Heart left ventricle (tissue), 16 donors: ENCODE measurements at regions not wholly inside any gene's neighbourhood (a gene's known extent, or its start where the extent isn't known, plus 50 kb on each side); places are given as distances from the start of the nearest gene placed in this dataset.

Source experiments
- ATAC-seq, 4 donors: fragments of 200-7000 bp; cut with Tn5 transposase; one replicate each; pipeline ENCODE4 v1.9.1; 2020 to 2022; ENCODE audit warnings: moderate library complexity in 4 of 4, mild to moderate bottlenecking in 3 of 4, moderate number of reproducible peaks in 1 of 4
- DNase-seq, 5 donors: peaks; one replicate each; pipeline ENCODE4 v3.0.0-alpha.2; 2020
- H3K27ac ChIP-seq, 12 donors: fragments of 200-600 bp; sonication (generic) in 4 of 12; one replicate each; pipeline versions ENCODE4 v1.5.0 to v1.8.0; 2016 to 2022; ENCODE audit warnings: mild to moderate bottlenecking in 2 of 12
- H3K27me3 ChIP-seq, 9 donors: fragments of 200-600 bp; sonication (generic) in 2 of 9; one replicate each; pipeline versions ENCODE4 v1.5.1 to v1.8.0; 2016 to 2022; ENCODE audit warnings: mild to moderate bottlenecking in 3 of 9
- H3K36me3 ChIP-seq, 9 donors: fragments of 200-600 bp; sonication (generic) in 2 of 9; one replicate each; pipeline versions ENCODE4 v1.5.0 to v1.8.0; 2018 to 2022; ENCODE audit warnings: mild to moderate bottlenecking in 2 of 9
- H3K4me1 ChIP-seq, 12 donors: fragments of 200-600 bp; sonication (generic) in 4 of 12; one replicate each; pipeline versions ENCODE4 v1.5.0 to v1.8.0; 2016 to 2022; ENCODE audit warnings: mild to moderate bottlenecking in 3 of 12
- H3K4me3 ChIP-seq, 12 donors: fragments of 200-600 bp; sonication (generic) in 4 of 12; one replicate each; pipeline versions ENCODE4 v1.5.0 to v1.8.0; 2017 to 2022; ENCODE audit warnings: mild to moderate bottlenecking in 9 of 12, moderate library complexity in 4 of 12
- H3K9me3 ChIP-seq, 12 donors: fragments of 200-600 bp; sonication (generic) in 4 of 12; one replicate each; pipeline versions ENCODE4 v1.5.0 to v1.8.0; 2016 to 2022; ENCODE audit warnings: mild to moderate bottlenecking in 1 of 12
- CTCF ChIP-seq, 12 donors: fragments of 200-600 bp; sonication (generic) in 4 of 12; IDR thresholded peaks; one replicate each; pipeline versions ENCODE4 v1.5.0 to v1.8.0; 2018 to 2022; ENCODE audit warnings: antibody characterized with exemption in 12 of 12, mild to moderate bottlenecking in 5 of 12
- POLR2A ChIP-seq, 2 donors: fragments of 450-650 bp; IDR thresholded peaks; one replicate each; pipeline ENCODE4 v1.6.1; 2017; ENCODE audit warnings: antibody characterized with exemption in 2 of 2, mild to moderate bottlenecking in 2 of 2, moderate library complexity in 2 of 2
- WGBS, 4 donors: extraction: QIAGEN DNeasy Blood & Tissue Kit in 2 of 4; methylation state at CpG; one replicate each; pipeline versions ENCODE4 v1.1.5 to v1.1.7; 2013 to 2018; 5-methylcytosine and 5-hydroxymethylcytosine counted together
- intact Hi-C, 10 donors: fragments of 100-400 bp; cut with DNase I; formaldehyde crosslinking; loops; one replicate each; pipeline versions ENCODE4 v1.11.1 to v1.14.2; 2022
- donor health status: ischemic (EF 13 %, LVEDD 7.1; RV severe dilation, severe dysfunction).
- donor health status: healthy with polysubstance abuse.
- donor health status: DM: no; HTN: yes; CAD: no.
- donor health status: DM: no; HTN: no; CAD: no.
- donor health status: ischemic (EF 25% LVEDD 6.9; RV normal size, moderate dysfunction).
- donor health status: ischemic (EF 25% LVEDD 5.7; RV mildly dilated, moderate dysfunction).
- donor health status: healthy.
- donor health status: DM: yes; HTN: yes; CAD: no.
- donor health status: ischemic (EF 35%, LVEDD 5.7; RV mildly dilated, moderate dysfunction).
- donor health status: nonischemic (EF 11% LVEDD 7.7; RV severe dilation, severe dysfunction).
- donor health status: DM: yes; HTN: yes; CAD: no.
- donor health status: PGD.
- donor health status: ischemic (EF 29% LVEDD 5.4; RV normal size, mild dysfunction).
- donor health status: nonischemic (EF 23%, LVEDD 6.1; RV moderate dilation, normal function).

GRCh38 chr4:170274616-170275015 lies 184.9 kb upstream of the AADAT start:
- H3K27ac ChIP-seq = no peak overlapping the region
- H3K36me3 ChIP-seq = no peaks in the 10 kb centered on the region
- H3K4me1 ChIP-seq = no peaks in the 10 kb centered on the region
- intact Hi-C loops = no loop called here
- WGBS, 4 donors = 63 to 79% (median 74%) methylated on average over 4 of the region's 4 CpGs
- DNase-seq (no peak), ATAC-seq (no peak)
- no peak overlapping the region for H3K4me3 ChIP-seq
- TF ChIP-seq POLR2A (IDR thresholded peaks at IDR 0.05) (no peak), CTCF (IDR thresholded peaks at IDR 0.05) (no peak)
- peaks cover 0 to 3% (median 0%) of the 10 kb centered on the region in 12 donors for H3K9me3 ChIP-seq
- no peaks in the 10 kb centered on the region for H3K27me3 ChIP-seq

- 64 to 79% (median 69%) methylated on average over 4 of the region's 4 CpGs for WGBS, 4 donors
Observed at GRCh38 chr4:170272959-170273358, 183.2 kb upstream of the AADAT start.

GRCh38 chr4:170271723-170272122 lies 182.0 kb upstream of the AADAT start:
- no peak for ATAC-seq
- H3K27ac ChIP-seq = no peak overlapping the region
- H3K9me3 ChIP-seq = peaks cover 0 to 3% (median 0%) of the 10 kb centered on the region in 12 donors
- intact Hi-C loops = no loop called here
- no peak for TF ChIP-seq POLR2A (IDR thresholded peaks at IDR 0.05)
- DNase-seq = no peak
- H3K36me3 ChIP-seq = no peaks in the 10 kb centered on the region
- no peak overlapping the region for H3K4me3 ChIP-seq
- WGBS, 4 donors = 58 to 84% (median 78%) methylated on average over 2 of the region's 2 CpGs
- no peaks in the 10 kb centered on the region for H3K4me1 ChIP-seq
- no peaks in the 10 kb centered on the region for H3K27me3 ChIP-seq

More at GRCh38 chr4:170272959-170273358, 183.2 kb upstream of the AADAT start:
- intact Hi-C loops = no loop called here
- Histone ChIP-seq H3K4me1 (no peaks in the 10 kb centered on the region), H3K4me3 (no peak overlapping the region), H3K36me3 (no peaks in the 10 kb centered on the region), H3K27me3 (no peaks in the 10 kb centered on the region), H3K27ac (no peak overlapping the region), H3K9me3 (peaks cover 0 to 3% (median 0%) of the 10 kb centered on the region in 12 donors)
- TF ChIP-seq CTCF (IDR thresholded peaks at IDR 0.05) (no peak), POLR2A (IDR thresholded peaks at IDR 0.05) (no peak)
- ATAC-seq (no peak), DNase-seq (no peak)

- Histone ChIP-seq H3K27ac (no peak overlapping the region), H3K9me3 (peaks cover 0 to 3% (median 0%) of the 10 kb centered on the region in 12 donors), H3K36me3 (no peaks in the 10 kb centered on the region), H3K27me3 (no peaks in the 10 kb centered on the region), H3K4me3 (no peak overlapping the region), H3K4me1 (no peaks in the 10 kb centered on the region)
- DNase-seq = no peak
- intact Hi-C loops = no loop called here
- 75 to 82% (median 81%) methylated on average over 2 of the region's 2 CpGs for WGBS, 4 donors
- ATAC-seq = no peak
- TF ChIP-seq CTCF (IDR thresholded peaks at IDR 0.05) = no peak
- TF ChIP-seq POLR2A (IDR thresholded peaks at IDR 0.05) = no peak
Observed at GRCh38 chr4:170270628-170271027, 180.9 kb upstream of the AADAT start.

GRCh38 chr4:170269950-170270349 lies 180.2 kb upstream of the AADAT start:
- peaks cover 0 to 3% (median 0%) of the 10 kb centered on the region in 12 donors for H3K9me3 ChIP-seq
- H3K36me3 ChIP-seq = no peaks in the 10 kb centered on the region
- H3K27ac ChIP-seq = no peak overlapping the region
- H3K4me1 ChIP-seq = no peaks in the 10 kb centered on the region
- no peak for DNase-seq
- H3K4me3 ChIP-seq = no peak overlapping the region
- no peaks in the 10 kb centered on the region for H3K27me3 ChIP-seq
- WGBS, 4 donors = 84 to 97% (median 91%) methylated on average over 2 of the region's 2 CpGs
- intact Hi-C loops = loop anchor here in 1 of 10 donors (10.0 kb wide), 1 partner anchor 575 kb away; no protein-coding TSS in a partner anchor
- TF ChIP-seq POLR2A (IDR thresholded peaks at IDR 0.05) = no peak
- no peak for TF ChIP-seq CTCF (IDR thresholded peaks at IDR 0.05)
- no peak for ATAC-seq
